Neural cell (in vitro differentiated cells): ENCODE measurements at regions not wholly inside any gene's neighbourhood (a gene's known extent, or its start where the extent isn't known, plus 50 kb on each side); places are given as distances from the start of the nearest gene placed in this dataset.

ENCODE experiments used
- H2AFZ ChIP-seq: fragments of 200-600, 300-800 bp; sonication (generic), shearing (Covaris generic); 2 replicates; pipeline ENCODE4 v1.6.0; 2014; ENCODE audit warnings: low read depth, mild to moderate bottlenecking, antibody characterized with exemption, low read length, moderate library complexity
- H3F3A ChIP-seq: fragments of 200-600 bp; shearing (Covaris generic); 2 replicates; pipeline ENCODE4 v1.6.1; 2016; ENCODE audit warnings: mild to moderate bottlenecking, moderate library complexity, mixed read lengths, antibody characterized with exemption, low read length; ENCODE audit not compliant: insufficient read depth, poor library complexity, severe bottlenecking
- H3K27ac ChIP-seq: fragments of 200-600, 300-800 bp; sonication (generic), shearing (Covaris generic); 2 replicates; pipeline ENCODE4 v1.5.1; 2014; ENCODE audit warnings: mild to moderate bottlenecking, low read length, moderate library complexity
- H3K27me3 ChIP-seq: fragments of 300-800, 200-600 bp; sonication (generic), shearing (Covaris generic); 2 replicates; pipeline ENCODE4 v1.6.0; 2014; ENCODE audit warnings: mild to moderate bottlenecking, low read depth, low read length, moderate library complexity; ENCODE audit not compliant: insufficient read depth
- H3K36me3 ChIP-seq: fragments of 300-800, 200-600 bp; sonication (generic), shearing (Covaris generic); 2 replicates; pipeline ENCODE4 v1.5.1; 2014; ENCODE audit warnings: mild to moderate bottlenecking, antibody characterized with exemption, low read length, moderate library complexity; ENCODE audit not compliant: insufficient read depth
- H3K4me2 ChIP-seq: fragments of 300-800, 200-600 bp; sonication (generic), shearing (Covaris generic); 2 replicates; pipeline ENCODE4 v1.6.0; 2014; ENCODE audit warnings: mild to moderate bottlenecking, low read length
- H3K4me3 ChIP-seq: fragments of 300-800, 200-600 bp; sonication (generic), shearing (Covaris generic); 2 replicates; pipeline ENCODE4 v1.5.1; 2014; ENCODE audit warnings: mild to moderate bottlenecking, low read length, moderate library complexity
- H3K79me2 ChIP-seq: fragments of 200-600 bp; shearing (Covaris generic); replicated peaks from 2 replicates; pipeline ENCODE4 v1.6.0; 2014; ENCODE audit warnings: mild to moderate bottlenecking, low read length, moderate library complexity; ENCODE audit not compliant: insufficient read depth
- H3K9ac ChIP-seq: fragments of 300-800, 200-600 bp; sonication (generic), shearing (Covaris generic); 2 replicates; pipeline ENCODE4 v1.6.1; 2016; ENCODE audit warnings: mild to moderate bottlenecking, low read length, mixed read lengths
- H3K9me2 ChIP-seq: fragments of 200-600 bp; shearing (Covaris generic); 2 replicates; pipeline ENCODE4 v1.6.1; 2016; ENCODE audit warnings: mild to moderate bottlenecking, low read length, mixed read lengths; ENCODE audit not compliant: insufficient read depth
- H3K9me3 ChIP-seq: fragments of 200-600, 300-800 bp; sonication (generic), shearing (Covaris generic); 2 replicates; pipeline ENCODE4 v1.6.1; 2016; ENCODE audit warnings: mild to moderate bottlenecking, mixed run types, low read length, moderate library complexity, mixed read lengths
- H4K20me1 ChIP-seq: fragments of 200-600 bp; shearing (Covaris generic); 2 replicates; pipeline ENCODE4 v1.6.1; 2016; ENCODE audit warnings: mild to moderate bottlenecking, mixed run types; ENCODE audit not compliant: insufficient read depth
- EP300 ChIP-seq: fragments of 450-650 bp; conservative IDR thresholded peaks from 2 replicates; pipeline ENCODE4 v1.6.1; 2014; ENCODE audit warnings: antibody characterized with exemption, mild to moderate bottlenecking, moderate library complexity; ENCODE audit not compliant: poor library complexity, severe bottlenecking
- EZH2 ChIP-seq: fragments of 200-600, 300-800 bp; shearing (Covaris generic), sonication (generic); IDR thresholded peaks from 2 replicates; pipeline ENCODE4 v1.6.1; 2014; ENCODE audit warnings: antibody characterized with exemption, low read length, borderline replicate concordance, mild to moderate bottlenecking; ENCODE audit not compliant: insufficient read depth, poor library complexity, severe bottlenecking
- MXI1 ChIP-seq: fragments of 450-650 bp; conservative IDR thresholded peaks from 2 replicates; pipeline ENCODE4 v1.6.1; 2014; ENCODE audit warnings: antibody characterized with exemption, mild to moderate bottlenecking; ENCODE audit not compliant: poor library complexity, severe bottlenecking
- POLR2AphosphoS5 ChIP-seq: IDR thresholded peaks from 2 replicates; pipeline ENCODE4 v1.6.1; 2012
- RAD21 ChIP-seq: fragments of 450-650 bp; conservative IDR thresholded peaks from 2 replicates; pipeline ENCODE4 v1.6.1; 2014; ENCODE audit warnings: antibody characterized with exemption, mild to moderate bottlenecking, moderate library complexity
- SMC3 ChIP-seq: fragments of 450-650 bp; conservative IDR thresholded peaks from 2 replicates; pipeline ENCODE4 v1.6.1; 2014; ENCODE audit warnings: antibody characterized with exemption, mild to moderate bottlenecking, moderate library complexity; ENCODE audit not compliant: poor library complexity
- TAF1 ChIP-seq: IDR thresholded peaks from 2 replicates; pipeline ENCODE4 v1.6.1; 2012; ENCODE audit warnings: low read depth
- TF ChIP-seq, protein P1 (sequence below): IDR thresholded peaks from 2 replicates; pipeline ENCODE4 v1.6.1; 2012; ENCODE audit warnings: borderline replicate concordance
- TF ChIP-seq, protein P2 (sequence below): fragments of 450-650 bp; IDR thresholded peaks from 2 replicates; pipeline ENCODE4 v1.5.1; 2014; ENCODE audit warnings: antibody characterized with exemption, mild to moderate bottlenecking, moderate library complexity; ENCODE audit not compliant: poor library complexity, severe bottlenecking

DNA sequence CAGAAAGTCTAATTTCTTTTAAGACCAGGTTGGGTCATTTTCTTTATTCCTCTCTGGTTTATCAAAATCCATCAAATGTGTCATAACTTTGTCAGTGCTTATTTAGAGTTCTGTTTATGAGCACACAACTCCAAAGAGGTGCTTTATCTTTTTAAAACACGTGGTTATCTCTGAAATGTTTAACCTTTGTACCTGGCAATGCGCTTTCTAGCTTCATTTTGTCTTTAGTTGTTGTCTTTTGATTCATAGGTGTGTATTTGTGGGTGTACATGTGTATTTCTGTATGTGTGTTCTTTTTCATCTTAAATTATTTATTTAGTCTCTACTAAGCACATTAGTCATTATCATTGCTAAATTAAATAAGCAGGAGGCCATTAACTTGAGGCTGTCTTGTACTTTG lies 251.4 kb downstream of the JRKL start:
- H3K27me3 ChIP-seq = no peaks in the 10 kb centered on the region
- H3K9ac ChIP-seq = no peak overlapping the region
- H3K27ac ChIP-seq = no peak overlapping the region
- H3F3A ChIP-seq = no peaks in the 10 kb centered on the region
- H3K9me3 ChIP-seq = no peaks in the 10 kb centered on the region
- H2AFZ ChIP-seq = no peak overlapping the region
- no peak overlapping the region for H3K4me3 ChIP-seq
- TF ChIP-seq MXI1 (no peak), SMC3 (no peak), POLR2AphosphoS5 (no peak), EP300 (no peak), TAF1 (no peak), EZH2 (no peak), RAD21 (no peak)
- TF ChIP-seq, protein P1, sequence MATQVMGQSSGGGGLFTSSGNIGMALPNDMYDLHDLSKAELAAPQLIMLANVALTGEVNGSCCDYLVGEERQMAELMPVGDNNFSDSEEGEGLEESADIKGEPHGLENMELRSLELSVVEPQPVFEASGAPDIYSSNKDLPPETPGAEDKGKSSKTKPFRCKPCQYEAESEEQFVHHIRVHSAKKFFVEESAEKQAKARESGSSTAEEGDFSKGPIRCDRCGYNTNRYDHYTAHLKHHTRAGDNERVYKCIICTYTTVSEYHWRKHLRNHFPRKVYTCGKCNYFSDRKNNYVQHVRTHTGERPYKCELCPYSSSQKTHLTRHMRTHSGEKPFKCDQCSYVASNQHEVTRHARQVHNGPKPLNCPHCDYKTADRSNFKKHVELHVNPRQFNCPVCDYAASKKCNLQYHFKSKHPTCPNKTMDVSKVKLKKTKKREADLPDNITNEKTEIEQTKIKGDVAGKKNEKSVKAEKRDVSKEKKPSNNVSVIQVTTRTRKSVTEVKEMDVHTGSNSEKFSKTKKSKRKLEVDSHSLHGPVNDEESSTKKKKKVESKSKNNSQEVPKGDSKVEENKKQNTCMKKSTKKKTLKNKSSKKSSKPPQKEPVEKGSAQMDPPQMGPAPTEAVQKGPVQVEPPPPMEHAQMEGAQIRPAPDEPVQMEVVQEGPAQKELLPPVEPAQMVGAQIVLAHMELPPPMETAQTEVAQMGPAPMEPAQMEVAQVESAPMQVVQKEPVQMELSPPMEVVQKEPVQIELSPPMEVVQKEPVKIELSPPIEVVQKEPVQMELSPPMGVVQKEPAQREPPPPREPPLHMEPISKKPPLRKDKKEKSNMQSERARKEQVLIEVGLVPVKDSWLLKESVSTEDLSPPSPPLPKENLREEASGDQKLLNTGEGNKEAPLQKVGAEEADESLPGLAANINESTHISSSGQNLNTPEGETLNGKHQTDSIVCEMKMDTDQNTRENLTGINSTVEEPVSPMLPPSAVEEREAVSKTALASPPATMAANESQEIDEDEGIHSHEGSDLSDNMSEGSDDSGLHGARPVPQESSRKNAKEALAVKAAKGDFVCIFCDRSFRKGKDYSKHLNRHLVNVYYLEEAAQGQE = no peak
- TF ChIP-seq, protein P2, sequence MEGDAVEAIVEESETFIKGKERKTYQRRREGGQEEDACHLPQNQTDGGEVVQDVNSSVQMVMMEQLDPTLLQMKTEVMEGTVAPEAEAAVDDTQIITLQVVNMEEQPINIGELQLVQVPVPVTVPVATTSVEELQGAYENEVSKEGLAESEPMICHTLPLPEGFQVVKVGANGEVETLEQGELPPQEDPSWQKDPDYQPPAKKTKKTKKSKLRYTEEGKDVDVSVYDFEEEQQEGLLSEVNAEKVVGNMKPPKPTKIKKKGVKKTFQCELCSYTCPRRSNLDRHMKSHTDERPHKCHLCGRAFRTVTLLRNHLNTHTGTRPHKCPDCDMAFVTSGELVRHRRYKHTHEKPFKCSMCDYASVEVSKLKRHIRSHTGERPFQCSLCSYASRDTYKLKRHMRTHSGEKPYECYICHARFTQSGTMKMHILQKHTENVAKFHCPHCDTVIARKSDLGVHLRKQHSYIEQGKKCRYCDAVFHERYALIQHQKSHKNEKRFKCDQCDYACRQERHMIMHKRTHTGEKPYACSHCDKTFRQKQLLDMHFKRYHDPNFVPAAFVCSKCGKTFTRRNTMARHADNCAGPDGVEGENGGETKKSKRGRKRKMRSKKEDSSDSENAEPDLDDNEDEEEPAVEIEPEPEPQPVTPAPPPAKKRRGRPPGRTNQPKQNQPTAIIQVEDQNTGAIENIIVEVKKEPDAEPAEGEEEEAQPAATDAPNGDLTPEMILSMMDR = no peak
- no peak overlapping the region for H3K4me2 ChIP-seq
- no peaks in the 10 kb centered on the region for H3K79me2 ChIP-seq
- no peaks in the 10 kb centered on the region for H4K20me1 ChIP-seq
- H3K36me3 ChIP-seq = no peaks in the 10 kb centered on the region
- H3K9me2 ChIP-seq = no peaks in the 10 kb centered on the region

GRCh38 chr11:96642583-96642982 lies 252.8 kb downstream of the JRKL start:
- H3K4me2 ChIP-seq = no peak overlapping the region
- H3K27ac ChIP-seq = no peak overlapping the region
- H3K9ac ChIP-seq = no peak overlapping the region
- H3F3A ChIP-seq = no peaks in the 10 kb centered on the region
- no peak overlapping the region for H3K4me3 ChIP-seq
- TF ChIP-seq EZH2 (no peak), SMC3 (no peak)
- TF ChIP-seq, protein P1 = no peak
- TF ChIP-seq, protein P2 = no peak
- H3K36me3 ChIP-seq = no peaks in the 10 kb centered on the region
- no peaks in the 10 kb centered on the region for H3K9me3 ChIP-seq
- no peaks in the 10 kb centered on the region for H3K79me2 ChIP-seq
- no peaks in the 10 kb centered on the region for H4K20me1 ChIP-seq
- H3K9me2 ChIP-seq = no peaks in the 10 kb centered on the region
- no peak overlapping the region for H2AFZ ChIP-seq
- H3K27me3 ChIP-seq = no peaks in the 10 kb centered on the region
